ENCODE measurements at regions not wholly inside any gene's neighbourhood (a gene's known extent, or its start where the extent isn't known, plus 50 kb on each side); places are given as distances from the start of the nearest gene placed in this dataset.

DNA sequence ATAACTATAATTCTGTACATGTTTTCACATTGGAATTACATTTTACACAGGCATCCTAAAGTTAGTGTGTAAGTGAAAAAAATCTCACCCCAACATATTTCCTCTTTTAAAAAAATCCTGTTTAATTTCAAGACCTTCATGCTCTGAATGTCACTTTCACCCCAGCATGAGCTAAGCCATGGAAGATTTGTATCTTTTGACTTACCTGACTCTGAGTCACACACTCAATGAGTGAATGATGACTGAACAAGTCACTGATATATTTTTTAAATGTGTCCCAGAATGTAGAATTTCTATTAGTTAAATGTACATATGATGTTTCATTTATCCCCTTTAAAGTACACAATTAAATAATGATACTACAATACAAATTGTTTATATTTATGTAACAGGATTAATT, 199.9 kb upstream of the RBMS3 start:
- H3K4me1 ChIP-seq (ENCODE audit: control insufficient read depth in 3 of 3, insufficient read depth in 2 of 3, low read depth in 1 of 3, low read length in 2 of 3): no peaks in the 10 kb centered on the region
- no peak overlapping the region for H3K4me3 ChIP-seq (ENCODE audit: low read depth in 1 of 3, low read length in 3 of 3)
- H3K9me3 ChIP-seq (ENCODE audit: control insufficient read depth in 2 of 2, insufficient read depth in 1 of 2, low read depth in 1 of 2, low read length in 1 of 2): no peaks in the 10 kb centered on the region
- DNase-seq (no peak), FAIRE-seq (no peak)
- no peaks in the 10 kb centered on the region for H3K27me3 ChIP-seq (ENCODE audit: control insufficient read depth in 3 of 3, insufficient read depth in 3 of 3, low read length in 3 of 3)
- H3K27ac ChIP-seq (ENCODE audit: low read depth in 1 of 3, low read length in 2 of 3): no peak overlapping the region
- no peaks in the 10 kb centered on the region for H3K36me3 ChIP-seq (ENCODE audit: control insufficient read depth in 3 of 3, insufficient read depth in 2 of 3, low read depth in 1 of 3, low read length in 3 of 3)

DNA sequence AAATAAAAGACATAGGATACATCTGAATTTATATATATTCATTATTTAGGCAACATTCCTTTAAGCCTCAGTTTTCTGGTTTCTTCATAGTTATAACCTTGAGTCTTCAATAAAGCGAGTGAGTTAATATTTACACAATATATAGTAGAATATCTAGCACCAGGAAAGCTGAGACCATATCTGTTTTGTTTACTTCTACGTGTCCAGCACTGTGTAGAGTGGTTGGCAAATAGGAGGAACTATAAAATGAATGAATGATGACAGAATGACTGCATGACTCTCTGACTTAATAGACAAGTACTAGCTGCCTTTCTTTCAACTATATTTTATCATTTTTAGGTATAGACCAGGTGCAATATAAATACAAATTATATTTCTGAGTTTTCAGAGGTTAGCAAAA, 197.8 kb upstream of the RBMS3 start:
- no peak for DNase-seq
- Histone ChIP-seq H3K9me3 (ENCODE audit: control insufficient read depth in 2 of 2, insufficient read depth in 1 of 2, low read depth in 1 of 2, low read length in 1 of 2) (no peaks in the 10 kb centered on the region), H3K27ac (ENCODE audit: low read depth in 1 of 3, low read length in 2 of 3) (no peak overlapping the region), H3K27me3 (ENCODE audit: control insufficient read depth in 3 of 3, insufficient read depth in 3 of 3, low read length in 3 of 3) (no peaks in the 10 kb centered on the region), H3K4me1 (ENCODE audit: control insufficient read depth in 3 of 3, insufficient read depth in 2 of 3, low read depth in 1 of 3, low read length in 2 of 3) (no peaks in the 10 kb centered on the region), H3K36me3 (ENCODE audit: control insufficient read depth in 3 of 3, insufficient read depth in 2 of 3, low read depth in 1 of 3, low read length in 3 of 3) (no peaks in the 10 kb centered on the region), H3K4me3 (ENCODE audit: low read depth in 1 of 3, low read length in 3 of 3) (no peak overlapping the region)
- WGBS, 3 donors: 51 to 67% (median 55%) methylated on average over 2 of the region's 2 CpGs
- no peak for FAIRE-seq

DNA sequence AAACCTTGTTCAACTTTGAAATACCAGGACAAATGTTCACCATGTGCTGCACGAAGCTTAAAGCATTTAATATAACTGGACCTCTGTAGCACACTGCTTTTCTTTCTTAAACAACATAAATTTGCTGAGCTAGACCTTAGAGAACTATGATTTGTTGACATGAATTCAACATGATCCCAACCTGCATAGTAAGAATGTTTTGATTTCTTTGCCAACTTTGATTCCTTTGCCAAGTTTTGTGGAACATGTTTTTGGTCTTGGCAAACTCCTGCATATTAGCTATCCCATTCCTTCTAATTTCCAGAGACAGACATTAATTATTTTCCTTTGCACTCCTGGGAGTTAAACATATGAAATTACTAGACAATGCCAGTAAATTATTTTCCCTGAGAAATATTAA, 197.2 kb upstream of the RBMS3 start:
- Histone ChIP-seq H3K4me3 (ENCODE audit: low read depth in 1 of 3, low read length in 3 of 3) (no peak overlapping the region), H3K27ac (ENCODE audit: low read depth in 1 of 3, low read length in 2 of 3) (no peak overlapping the region), H3K36me3 (ENCODE audit: control insufficient read depth in 3 of 3, insufficient read depth in 2 of 3, low read depth in 1 of 3, low read length in 3 of 3) (no peaks in the 10 kb centered on the region), H3K4me1 (ENCODE audit: control insufficient read depth in 3 of 3, insufficient read depth in 2 of 3, low read depth in 1 of 3, low read length in 2 of 3) (no peaks in the 10 kb centered on the region), H3K9me3 (ENCODE audit: control insufficient read depth in 2 of 2, insufficient read depth in 1 of 2, low read depth in 1 of 2, low read length in 1 of 2) (no peaks in the 10 kb centered on the region), H3K27me3 (ENCODE audit: control insufficient read depth in 3 of 3, insufficient read depth in 3 of 3, low read length in 3 of 3) (no peaks in the 10 kb centered on the region)
- 52 to 58% (median 57%) methylated on average over 1 of the region's 1 CpG for WGBS, 3 donors
- no peak for DNase-seq
- no peak for FAIRE-seq

DNA sequence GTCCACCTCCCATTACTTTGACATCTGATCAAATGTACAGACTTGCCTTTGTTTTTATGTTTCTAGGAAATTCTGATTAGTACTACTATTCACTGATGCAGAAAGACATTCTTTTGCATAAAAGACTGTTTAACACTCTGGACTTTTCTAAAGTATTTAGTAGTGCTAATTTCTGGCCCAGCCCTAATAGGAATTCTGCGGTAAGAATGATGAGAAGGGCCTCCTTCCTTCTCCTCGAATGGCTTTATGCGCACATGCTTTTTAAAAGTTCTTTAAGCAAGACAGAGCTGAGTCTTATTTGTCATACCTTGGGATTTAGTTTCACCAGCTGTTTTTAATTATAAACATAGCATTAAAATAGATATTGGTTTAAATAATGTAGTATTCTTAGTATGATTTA, 192.3 kb upstream of the RBMS3 start:
- FAIRE-seq (no peak), DNase-seq (no peak)
- H3K4me1 ChIP-seq (ENCODE audit: control insufficient read depth in 3 of 3, insufficient read depth in 2 of 3, low read depth in 1 of 3, low read length in 2 of 3): no peaks in the 10 kb centered on the region
- no peak overlapping the region for H3K27ac ChIP-seq (ENCODE audit: low read depth in 1 of 3, low read length in 2 of 3)
- no peak overlapping the region for H3K4me3 ChIP-seq (ENCODE audit: low read depth in 1 of 3, low read length in 3 of 3)
- no peaks in the 10 kb centered on the region for H3K36me3 ChIP-seq (ENCODE audit: control insufficient read depth in 3 of 3, insufficient read depth in 2 of 3, low read depth in 1 of 3, low read length in 3 of 3)
- H3K9me3 ChIP-seq (ENCODE audit: control insufficient read depth in 2 of 2, insufficient read depth in 1 of 2, low read depth in 1 of 2, low read length in 1 of 2): peaks cover 0 to 2% of the 10 kb centered on the region in 2 donors
- no peaks in the 10 kb centered on the region for H3K27me3 ChIP-seq (ENCODE audit: control insufficient read depth in 3 of 3, insufficient read depth in 3 of 3, low read length in 3 of 3)
- WGBS, 3 donors: 95 to 96% (median 95%) methylated on average over 3 of the region's 3 CpGs

DNA sequence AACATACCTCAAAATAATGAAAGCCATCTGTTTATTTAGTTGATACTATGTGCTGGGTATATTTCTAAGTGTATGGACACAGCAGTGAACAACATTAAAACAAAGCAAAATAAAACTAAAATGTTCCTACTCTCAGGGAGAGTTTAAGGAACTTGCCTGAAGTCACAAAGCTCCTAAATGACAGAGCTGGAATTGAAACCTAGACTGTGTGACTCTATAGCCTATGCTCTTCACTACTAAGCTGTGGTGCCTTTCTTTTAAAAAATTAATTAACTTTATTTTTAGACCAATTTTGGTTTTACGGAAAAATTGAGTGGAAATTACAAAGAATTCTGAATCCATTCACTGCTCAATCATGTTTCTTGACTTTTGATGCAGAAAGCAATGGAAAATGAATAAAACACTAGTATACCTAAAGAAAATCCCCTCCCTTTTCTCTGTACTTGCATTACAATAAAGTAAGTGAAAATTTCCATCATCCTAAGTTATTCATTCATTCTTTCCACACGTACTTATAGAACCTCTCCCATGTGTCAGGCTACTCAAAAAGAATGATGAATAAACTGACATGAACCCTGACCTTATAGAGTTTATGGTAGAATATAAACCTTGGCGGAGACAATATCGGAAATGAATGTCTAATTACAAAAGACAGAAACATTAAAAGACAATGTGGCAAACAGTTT, 189.8 kb upstream of the RBMS3 start:
- no peaks in the 10 kb centered on the region for H3K27me3 ChIP-seq (ENCODE audit: control insufficient read depth in 3 of 3, insufficient read depth in 3 of 3, low read length in 3 of 3)
- H3K27ac ChIP-seq (ENCODE audit: low read depth in 1 of 3, low read length in 2 of 3): no peak overlapping the region
- peaks cover 0 to 2% of the 10 kb centered on the region in 2 donors for H3K9me3 ChIP-seq (ENCODE audit: control insufficient read depth in 2 of 2, insufficient read depth in 1 of 2, low read depth in 1 of 2, low read length in 1 of 2)
- FAIRE-seq (no peak), DNase-seq (no peak)
- no peaks in the 10 kb centered on the region for H3K36me3 ChIP-seq (ENCODE audit: control insufficient read depth in 3 of 3, insufficient read depth in 2 of 3, low read depth in 1 of 3, low read length in 3 of 3)
- no peaks in the 10 kb centered on the region for H3K4me1 ChIP-seq (ENCODE audit: control insufficient read depth in 3 of 3, insufficient read depth in 2 of 3, low read depth in 1 of 3, low read length in 2 of 3)
- 76 to 79% (median 79%) methylated on average over 4 of the region's 4 CpGs for WGBS, 3 donors
- H3K4me3 ChIP-seq (ENCODE audit: low read depth in 1 of 3, low read length in 3 of 3): no peak overlapping the region

DNA sequence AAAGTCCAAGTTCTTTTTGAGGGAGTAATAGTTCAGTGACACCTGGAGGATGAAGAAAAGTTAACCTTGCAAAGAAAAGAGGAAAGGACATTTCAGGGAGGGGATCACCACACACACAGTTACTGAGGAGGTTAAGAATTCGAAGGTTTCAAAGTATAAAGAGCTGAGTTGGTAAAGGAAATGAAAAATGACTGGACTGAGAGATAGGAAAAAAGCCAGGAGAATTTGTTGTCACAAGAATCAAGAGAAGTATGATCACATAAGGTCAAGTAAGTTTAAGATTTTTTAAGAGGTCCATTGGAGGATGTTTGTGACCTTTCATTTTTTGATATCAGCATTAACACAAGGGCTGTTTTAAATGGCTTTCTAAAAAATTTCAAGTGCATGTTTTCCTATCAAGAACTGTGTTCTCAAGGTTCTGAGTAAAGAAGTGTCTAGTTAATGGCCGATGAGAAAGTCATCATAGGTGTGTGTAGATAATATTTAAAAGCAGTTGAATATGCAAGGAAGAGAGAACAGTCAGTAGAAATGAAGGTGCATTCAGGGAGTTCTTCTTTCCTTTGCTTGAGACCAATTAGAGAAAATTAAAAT, 189.2 kb upstream of the RBMS3 start:
- H3K9me3 ChIP-seq (ENCODE audit: control insufficient read depth in 2 of 2, insufficient read depth in 1 of 2, low read depth in 1 of 2, low read length in 1 of 2): peaks cover 0 to 2% of the 10 kb centered on the region in 2 donors
- no peak for FAIRE-seq
- H3K27ac ChIP-seq (ENCODE audit: low read depth in 1 of 3, low read length in 2 of 3): no peak overlapping the region
- no peak overlapping the region for H3K4me3 ChIP-seq (ENCODE audit: low read depth in 1 of 3, low read length in 3 of 3)
- no peaks in the 10 kb centered on the region for H3K27me3 ChIP-seq (ENCODE audit: control insufficient read depth in 3 of 3, insufficient read depth in 3 of 3, low read length in 3 of 3)
- no peaks in the 10 kb centered on the region for H3K4me1 ChIP-seq (ENCODE audit: control insufficient read depth in 3 of 3, insufficient read depth in 2 of 3, low read depth in 1 of 3, low read length in 2 of 3)
- H3K36me3 ChIP-seq (ENCODE audit: control insufficient read depth in 3 of 3, insufficient read depth in 2 of 3, low read depth in 1 of 3, low read length in 3 of 3): no peaks in the 10 kb centered on the region
- 46 to 75% (median 55%) methylated on average over 2 of the region's 2 CpGs for WGBS, 3 donors
- DNase-seq: no peak

DNA sequence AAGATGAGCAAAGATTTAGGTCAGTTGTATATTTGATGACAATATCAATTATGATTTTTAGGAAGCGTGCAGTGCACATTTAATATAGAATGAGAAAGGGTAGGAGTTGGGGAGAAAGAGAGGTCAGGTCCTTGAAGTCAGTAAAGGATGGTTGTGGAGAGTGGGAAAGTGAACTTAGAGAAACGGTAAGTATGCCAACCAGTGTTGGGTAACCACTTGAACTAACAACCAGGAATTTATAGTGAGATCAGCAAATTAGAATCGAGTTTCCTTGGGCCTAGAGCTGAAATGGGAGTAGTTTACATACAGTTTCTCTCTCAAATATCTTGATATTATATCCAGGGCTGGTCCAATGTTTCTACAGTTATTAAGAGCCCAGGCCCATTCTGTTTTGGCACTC, 188.5 kb upstream of the RBMS3 start:
- 50 to 57% (median 57%) methylated on average over 3 of the region's 3 CpGs for WGBS, 3 donors
- FAIRE-seq: no peak

DNA sequence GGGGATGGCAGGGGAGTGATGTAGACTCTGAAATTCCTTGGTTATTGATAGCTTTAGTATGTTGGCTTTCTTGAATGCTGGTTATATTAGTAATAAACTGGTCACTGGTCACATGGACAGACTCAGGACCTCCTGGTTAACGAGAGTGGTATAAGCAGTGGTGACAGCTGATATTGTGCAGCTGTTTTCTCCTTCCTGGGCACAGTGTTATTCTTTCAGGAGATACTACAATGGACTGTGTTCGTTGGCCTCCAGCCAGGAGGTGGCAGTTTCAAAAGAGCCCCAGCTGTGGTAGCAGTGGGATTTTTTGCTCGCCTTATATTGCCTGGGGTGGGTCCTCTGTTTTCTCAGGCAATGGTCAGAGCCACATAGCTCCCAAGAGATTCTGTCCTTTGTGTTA, 181.6 kb upstream of the RBMS3 start:
- H3K9me3 ChIP-seq (ENCODE audit: control insufficient read depth in 2 of 2, insufficient read depth in 1 of 2, low read depth in 1 of 2, low read length in 1 of 2): peaks cover 0 to 7% of the 10 kb centered on the region in 2 donors
- no peak for FAIRE-seq
- WGBS, 3 donors: 42 to 62% (median 51%) methylated on average over 3 of the region's 3 CpGs

More for the DNA sequence above, 188.5 kb upstream of the RBMS3 start:
- Histone ChIP-seq H3K4me3 (ENCODE audit: low read depth in 1 of 3, low read length in 3 of 3) (no peak overlapping the region), H3K9me3 (ENCODE audit: control insufficient read depth in 2 of 2, insufficient read depth in 1 of 2, low read depth in 1 of 2, low read length in 1 of 2) (peaks cover 0 to 2% of the 10 kb centered on the region in 2 donors), H3K4me1 (ENCODE audit: control insufficient read depth in 3 of 3, insufficient read depth in 2 of 3, low read depth in 1 of 3, low read length in 2 of 3) (no peaks in the 10 kb centered on the region), H3K27me3 (ENCODE audit: control insufficient read depth in 3 of 3, insufficient read depth in 3 of 3, low read length in 3 of 3) (no peaks in the 10 kb centered on the region), H3K36me3 (ENCODE audit: control insufficient read depth in 3 of 3, insufficient read depth in 2 of 3, low read depth in 1 of 3, low read length in 3 of 3) (no peaks in the 10 kb centered on the region), H3K27ac (ENCODE audit: low read depth in 1 of 3, low read length in 2 of 3) (no peak overlapping the region)
- no peak for DNase-seq

DNA sequence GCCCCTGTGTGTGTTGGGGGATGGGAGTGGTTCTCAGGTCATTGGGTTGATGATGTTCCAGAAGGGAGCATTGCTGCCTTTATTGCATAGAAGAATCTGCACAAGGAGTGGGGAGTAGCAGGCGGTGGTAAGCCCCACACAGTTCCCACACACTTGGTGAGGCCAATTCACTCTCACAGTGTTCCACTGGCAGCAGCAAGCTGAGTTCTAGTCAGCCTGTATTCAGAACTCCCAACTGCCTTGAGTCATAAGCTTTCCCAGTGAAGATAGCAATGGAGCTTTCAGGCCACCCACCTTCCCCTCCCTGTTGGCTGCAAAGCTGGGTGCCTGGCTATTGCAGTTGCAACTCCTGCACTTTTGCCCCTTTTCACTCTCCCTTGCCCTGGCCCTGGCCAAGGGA, 181.1 kb upstream of the RBMS3 start:
- DNase-seq: no peak
- no peaks in the 10 kb centered on the region for H3K36me3 ChIP-seq (ENCODE audit: control insufficient read depth in 3 of 3, insufficient read depth in 2 of 3, low read depth in 1 of 3, low read length in 3 of 3)
- no peak for FAIRE-seq
- H3K27ac ChIP-seq (ENCODE audit: low read depth in 1 of 3, low read length in 2 of 3): no peak overlapping the region
- no peaks in the 10 kb centered on the region for H3K4me1 ChIP-seq (ENCODE audit: control insufficient read depth in 3 of 3, insufficient read depth in 2 of 3, low read depth in 1 of 3, low read length in 2 of 3)
- H3K27me3 ChIP-seq (ENCODE audit: control insufficient read depth in 3 of 3, insufficient read depth in 3 of 3, low read length in 3 of 3): no peaks in the 10 kb centered on the region
- no peak overlapping the region for H3K4me3 ChIP-seq (ENCODE audit: low read depth in 1 of 3, low read length in 3 of 3)
- peaks cover 0 to 7% of the 10 kb centered on the region in 2 donors for H3K9me3 ChIP-seq (ENCODE audit: control insufficient read depth in 2 of 2, insufficient read depth in 1 of 2, low read depth in 1 of 2, low read length in 1 of 2)
- 75 to 92% (median 88%) methylated on average over 1 of the region's 1 CpG for WGBS, 3 donors

More for the DNA sequence above, 181.6 kb upstream of the RBMS3 start:
- no peak overlapping the region for H3K27ac ChIP-seq (ENCODE audit: low read depth in 1 of 3, low read length in 2 of 3)
- no peaks in the 10 kb centered on the region for H3K4me1 ChIP-seq (ENCODE audit: control insufficient read depth in 3 of 3, insufficient read depth in 2 of 3, low read depth in 1 of 3, low read length in 2 of 3)
- H3K27me3 ChIP-seq (ENCODE audit: control insufficient read depth in 3 of 3, insufficient read depth in 3 of 3, low read length in 3 of 3): no peaks in the 10 kb centered on the region
- H3K4me3 ChIP-seq (ENCODE audit: low read depth in 1 of 3, low read length in 3 of 3): no peak overlapping the region
- no peak for DNase-seq
- H3K36me3 ChIP-seq (ENCODE audit: control insufficient read depth in 3 of 3, insufficient read depth in 2 of 3, low read depth in 1 of 3, low read length in 3 of 3): no peaks in the 10 kb centered on the region

Data from small intestine (tissue), 7 donors.